ENCODE measurements at regions not wholly inside any gene's neighbourhood (a gene's known extent, or its start where the extent isn't known, plus 50 kb on each side); places are given as distances from the start of the nearest gene placed in this dataset.

GRCh38 chr9:13868336-13868735, 445.6 kb downstream of the NFIB start (continued):
- TF ChIP-seq ZBTB11 (CRISPR knock-in tag; IDR thresholded peaks at IDR 0.05) = no peak
- no peak for TF ChIP-seq TAF1 (IDR thresholded peaks at IDR 0.05; ENCODE audit: borderline replicate concordance, low read depth, low read length)
- no peak for TF ChIP-seq ZBED1 (IDR thresholded peaks at IDR 0.05; ENCODE audit: borderline replicate concordance)
- TF ChIP-seq CEBPB (IDR thresholded peaks at IDR 0.05; ENCODE audit: borderline replicate concordance in 1 of 2, low read depth in 2 of 2, low read length in 2 of 2) = no peak

- Histone ChIP-seq H2AFZ (ENCODE audit: control insufficient read depth, low read depth, low read length) (no peak overlapping the region), H3K27ac (ENCODE audit: control insufficient read depth, insufficient read depth) (no peak overlapping the region), H3K4me1 (ENCODE audit: control insufficient read depth, insufficient read depth, low read length) (no peaks in the 10 kb centered on the region), H3K4me2 (ENCODE audit: control insufficient read depth, insufficient read depth) (no peak overlapping the region), H3K79me2 (ENCODE audit: control insufficient read depth, insufficient read depth, low read length) (no peaks in the 10 kb centered on the region), H3K36me3 (ENCODE audit: control insufficient read depth in 2 of 2, insufficient read depth in 2 of 2, low read length in 1 of 2) (no peaks in the 10 kb centered on the region), H3K9me3 (replicated peaks; ENCODE audit: control insufficient read depth, insufficient read depth, low read length) (no peaks in the 10 kb centered on the region), H4K20me1 (ENCODE audit: control insufficient read depth, insufficient read depth) (no peaks in the 10 kb centered on the region), H3K9ac (ENCODE audit: control insufficient read depth, insufficient read depth, low read length) (no peak overlapping the region), H3K4me3 (no peak overlapping the region), H3K27me3 (replicated peaks in 1 of 2; ENCODE audit: control insufficient read depth in 2 of 2, insufficient read depth in 2 of 2, low read length in 1 of 2) (no peaks in the 10 kb centered on the region)
- BruUV-seq (replicated peaks) = no TSS peak
- no peak for DNase-seq (ENCODE audit: low read depth, low spot score)
- TF ChIP-seq RAD21 (IDR thresholded peaks at IDR 0.05; ENCODE audit: insufficient read depth, low read depth, low read length) (no peak), CHD4 (IDR thresholded peaks at IDR 0.05) (no peak), EZH2 (IDR thresholded peaks at IDR 0.05; ENCODE audit: borderline replicate concordance, control insufficient read depth, low read depth, low read length) (no peak), SMC3 (IDR thresholded peaks at IDR 0.05; ENCODE audit: borderline replicate concordance, low read length) (no peak), PAX5 (IDR thresholded peaks at IDR 0.05; ENCODE audit: borderline replicate concordance, low read depth, low read length) (no peak), ZSCAN29 (IDR thresholded peaks at IDR 0.05) (no peak), CEBPZ (IDR thresholded peaks at IDR 0.05; ENCODE audit: low read depth, low read length) (no peak), YBX1 (IDR thresholded peaks at IDR 0.05) (no peak), SIX5 (IDR thresholded peaks at IDR 0.05; ENCODE audit: low read depth, low read length, severe bottlenecking) (no peak), MYB (IDR thresholded peaks at IDR 0.05; ENCODE audit: borderline replicate concordance, low read depth, low read length) (no peak), RBBP5 (conservative IDR thresholded peaks at IDR 0.05) (no peak)
- POLR2A ChIA-PET = no interaction called here
- in situ Hi-C loops (cut with MboI) = no loop called here
- SMC1A ChIA-PET (ENCODE audit: uncharacterized antibody, unreplicated experiment) = no interaction called here
- FAIRE-seq = no peak
- RAD21 ChIA-PET (ENCODE audit: unreplicated experiment) = no interaction called here
- 0% methylated on average over 1 of the region's 1 CpG for WGBS (ENCODE audit: insufficient coverage, insufficient replicate concordance, low lambda C conversion rate, missing lambda C conversion rate)
- intact Hi-C loops (cut with micrococcal nuclease; ENCODE audit: unreplicated experiment) = no loop called here
- CTCF ChIA-PET = no interaction called here
- no peak for ATAC-seq
Observed at GRCh38 chr9:13865869-13866268, 448.1 kb downstream of the NFIB start.
